GM18507 (cell line): ENCODE measurements at regions not wholly inside any gene's neighbourhood (a gene's known extent, or its start where the extent isn't known, plus 50 kb on each side); places are given as distances from the start of the nearest gene placed in this dataset.
"Not testable (repeated sequence)": the region's sequence is repeated elsewhere in the genome, so short reads cannot be mapped to it uniquely, and the experiment has no call there.

Source experiments
- DNase-seq: peaks from one replicate; pipeline ENCODE4 v3.0.0; 2011; ENCODE audit warnings: low read depth; ENCODE audit not compliant: insufficient read length; ENCODE audit errors: extremely low spot score
- FAIRE-seq: peaks from 2 replicates; lab custom pipeline; 2011; peaks lifted over from hg19 to GRCh38; lab: Jason Lieb, UNC

GRCh38 chr10:109735776-109736175, 187.5 kb downstream of the XPNPEP1 start:
- DNase-seq (no peak), FAIRE-seq (no peak)

GRCh38 chr10:109732254-109732965, 190.9 kb downstream of the XPNPEP1 start:
- FAIRE-seq: no peak
- DNase-seq: no peak

- DNase-seq, FAIRE-seq: not testable (repeated sequence)
These were observed 193.4 kb downstream of the XPNPEP1 start for GRCh38 chr10:109729895-109730294.

GRCh38 chr10:109727436-109727835, 195.9 kb downstream of the XPNPEP1 start:
- FAIRE-seq (no peak), DNase-seq (no peak)

GRCh38 chr10:109726473-109726872, 196.8 kb downstream of the XPNPEP1 start:
- no peak for DNase-seq
- FAIRE-seq: no peak

- FAIRE-seq (no peak), DNase-seq (no peak)
These were observed 200.0 kb downstream of the XPNPEP1 start for GRCh38 chr10:109723305-109723704.

GRCh38 chr10:109721453-109722064, 201.8 kb downstream of the XPNPEP1 start:
- no peak for FAIRE-seq
- DNase-seq: no peak

- no peak for DNase-seq
- FAIRE-seq: no peak
These were observed 217.2 kb downstream of the XPNPEP1 start for GRCh38 chr10:109706026-109706560.

GRCh38 chr10:109701633-109702215, 221.6 kb downstream of the XPNPEP1 start:
- FAIRE-seq: no peak
- DNase-seq: no peak

GRCh38 chr10:109698882-109699664, 224.2 kb downstream of the XPNPEP1 start:
- FAIRE-seq (no peak), DNase-seq (no peak)

GRCh38 chr10:109698086-109698485, 225.2 kb downstream of the XPNPEP1 start:
- DNase-seq (no peak), FAIRE-seq (no peak)

GRCh38 chr10:109696981-109697775, 226.1 kb downstream of the XPNPEP1 start:
- FAIRE-seq (no peak), DNase-seq (no peak)

- FAIRE-seq (no peak), DNase-seq (no peak)
These were observed 226.8 kb downstream of the XPNPEP1 start for GRCh38 chr10:109696462-109696861.

- no peak for DNase-seq
- FAIRE-seq: no peak
These were observed 227.3 kb downstream of the XPNPEP1 start for GRCh38 chr10:109695988-109696387.

- no peak for FAIRE-seq
- no peak for DNase-seq
These were observed 233.5 kb downstream of the XPNPEP1 start for GRCh38 chr10:109689785-109690184.

- FAIRE-seq: no peak
- no peak for DNase-seq
These were observed 243.8 kb downstream of the XPNPEP1 start for GRCh38 chr10:109679478-109679877.

GRCh38 chr10:109678857-109679256, 244.5 kb downstream of the XPNPEP1 start:
- DNase-seq: no peak
- FAIRE-seq: no peak

GRCh38 chr10:109676703-109677102, 246.6 kb downstream of the XPNPEP1 start:
- FAIRE-seq: no peak
- DNase-seq: no peak

- FAIRE-seq: no peak
- DNase-seq: no peak
These were observed 254.6 kb downstream of the XPNPEP1 start for GRCh38 chr10:109668703-109669102.
